Mesenchymal stem cell (in vitro differentiated cells and primary cell): ENCODE measurements at regions not wholly inside any gene's neighbourhood (a gene's known extent, or its start where the extent isn't known, plus 50 kb on each side); places are given as distances from the start of the nearest gene placed in this dataset.

ENCODE experiments used
- DNase-seq: peaks from one replicate; pipeline ENCODE4 v3.0.0-alpha.2; 2013
- H2AFZ ChIP-seq: one replicate; pipeline ENCODE4 v1.6.1; 2013; ENCODE audit warnings: low read depth, mild to moderate bottlenecking, control low read depth, inconsistent platforms, low read length, moderate library complexity
- H2AK5ac ChIP-seq: 2 replicates; pipeline ENCODE4 v1.6.1; 2013; ENCODE audit warnings: low read length, moderate library complexity, mild to moderate bottlenecking, inconsistent platforms; ENCODE audit not compliant: severe bottlenecking
- H2BK120ac ChIP-seq: one replicate; pipeline ENCODE4 v1.6.1; 2013; ENCODE audit warnings: low read depth, mild to moderate bottlenecking, inconsistent platforms, low read length, moderate library complexity
- H2BK12ac ChIP-seq, 2 experiments: one replicate each; pipeline ENCODE4 v1.6.1; 2013; ENCODE audit warnings: inconsistent platforms in 2 of 2, low read length in 2 of 2, mild to moderate bottlenecking in 2 of 2, moderate library complexity in 2 of 2, control low read depth in 1 of 2
- H2BK15ac ChIP-seq: one replicate; pipeline ENCODE4 v1.6.1; 2013; ENCODE audit warnings: mild to moderate bottlenecking, low read depth, inconsistent platforms; ENCODE audit not compliant: poor library complexity, severe bottlenecking
- H2BK5ac ChIP-seq: 2 replicates; pipeline ENCODE4 v1.6.1; 2013; ENCODE audit warnings: low read depth, mild to moderate bottlenecking, low read length, control low read depth, inconsistent platforms; ENCODE audit not compliant: poor library complexity, severe bottlenecking
- H3K14ac ChIP-seq, 2 experiments: one replicate each; pipeline ENCODE4 v1.6.1; 2013; ENCODE audit warnings: inconsistent platforms in 2 of 2, low read length in 2 of 2, control low read depth in 1 of 2, mild to moderate bottlenecking in 1 of 2, moderate library complexity in 1 of 2
- H3K18ac ChIP-seq, 2 experiments: one replicate each; pipeline ENCODE4 v1.6.1; 2013; ENCODE audit warnings: inconsistent platforms in 2 of 2, low read length in 2 of 2, control low read depth in 1 of 2, low read depth in 1 of 2, mild to moderate bottlenecking in 1 of 2
- H3K23ac ChIP-seq, 2 experiments: one replicate each; pipeline ENCODE4 v1.6.1; 2013; ENCODE audit warnings: inconsistent platforms in 2 of 2, low read length in 2 of 2, mild to moderate bottlenecking in 2 of 2, moderate library complexity in 2 of 2, control low read depth in 1 of 2
- H3K27ac ChIP-seq: 2 replicates; pipeline ENCODE4 v1.5.1; 2013; ENCODE audit warnings: mild to moderate bottlenecking, moderate library complexity, low read length, control low read depth, inconsistent platforms; ENCODE audit not compliant: poor library complexity, severe bottlenecking
- H3K27me3 ChIP-seq, 2 experiments: 2 replicates each; pipeline versions ENCODE4 v1.6.1 to v1.7.0; 2013; ENCODE audit warnings: low read length in 2 of 2, mild to moderate bottlenecking in 2 of 2, moderate library complexity in 2 of 2, control low read depth in 1 of 2, inconsistent platforms in 1 of 2; ENCODE audit not compliant: control insufficient read depth in 1 of 2, insufficient read depth in 1 of 2
- H3K36me3 ChIP-seq, 2 experiments: 2 replicates each; pipeline versions ENCODE4 v1.6.1 to v1.7.0; 2013; ENCODE audit warnings: low read length in 2 of 2, control low read depth in 1 of 2, inconsistent platforms in 1 of 2, low read depth in 1 of 2, mild to moderate bottlenecking in 1 of 2; ENCODE audit not compliant: insufficient read depth in 2 of 2, control insufficient read depth in 1 of 2
- H3K4ac ChIP-seq, 2 experiments: one replicate each; pipeline ENCODE4 v1.6.1; 2013; ENCODE audit warnings: inconsistent platforms in 2 of 2, low read length in 2 of 2, mild to moderate bottlenecking in 2 of 2, moderate library complexity in 2 of 2, control low read depth in 1 of 2, low read depth in 1 of 2
- H3K4me1 ChIP-seq: 2 replicates; pipeline ENCODE4 v1.6.1; 2013; ENCODE audit warnings: low read depth, low read length, control low read depth; ENCODE audit not compliant: control insufficient read depth, insufficient read depth
- H3K4me2 ChIP-seq: 2 replicates; pipeline ENCODE4 v1.6.1; 2013; ENCODE audit warnings: low read length, mild to moderate bottlenecking, inconsistent platforms; ENCODE audit not compliant: poor library complexity, severe bottlenecking
- H3K4me3 ChIP-seq, 2 experiments: 2 replicates each; pipeline versions ENCODE4 v1.5.1 to v1.7.0; 2013; ENCODE audit warnings: low read length in 2 of 2, mild to moderate bottlenecking in 2 of 2, control low read depth in 1 of 2, low read depth in 1 of 2; ENCODE audit not compliant: insufficient read depth in 1 of 2
- H3K79me1 ChIP-seq: replicated peaks from 2 replicates; pipeline ENCODE4 v1.6.1; 2013; ENCODE audit warnings: mild to moderate bottlenecking, control low read depth, low read length, inconsistent platforms; ENCODE audit not compliant: poor library complexity, severe bottlenecking
- H3K9ac ChIP-seq: 2 replicates; pipeline ENCODE4 v1.7.0; 2013; ENCODE audit warnings: mild to moderate bottlenecking, low read length, moderate library complexity
- H3K9me3 ChIP-seq: 2 replicates; pipeline ENCODE4 v1.7.0; 2013; ENCODE audit warnings: mild to moderate bottlenecking, low read length; ENCODE audit not compliant: control insufficient read depth
- H4K8ac ChIP-seq: one replicate; pipeline ENCODE4 v1.6.1; 2013; ENCODE audit warnings: inconsistent platforms, mild to moderate bottlenecking, low read length, moderate library complexity
- H4K91ac ChIP-seq: one replicate; pipeline ENCODE4 v1.6.1; 2013; ENCODE audit warnings: mild to moderate bottlenecking, low read length, inconsistent platforms
- WGBS: methylation state at CpG from one replicate; pipeline ENCODE4 v1.1.7; 2013; ENCODE audit warnings: mixed read lengths; 5-methylcytosine and 5-hydroxymethylcytosine counted together

DNA sequence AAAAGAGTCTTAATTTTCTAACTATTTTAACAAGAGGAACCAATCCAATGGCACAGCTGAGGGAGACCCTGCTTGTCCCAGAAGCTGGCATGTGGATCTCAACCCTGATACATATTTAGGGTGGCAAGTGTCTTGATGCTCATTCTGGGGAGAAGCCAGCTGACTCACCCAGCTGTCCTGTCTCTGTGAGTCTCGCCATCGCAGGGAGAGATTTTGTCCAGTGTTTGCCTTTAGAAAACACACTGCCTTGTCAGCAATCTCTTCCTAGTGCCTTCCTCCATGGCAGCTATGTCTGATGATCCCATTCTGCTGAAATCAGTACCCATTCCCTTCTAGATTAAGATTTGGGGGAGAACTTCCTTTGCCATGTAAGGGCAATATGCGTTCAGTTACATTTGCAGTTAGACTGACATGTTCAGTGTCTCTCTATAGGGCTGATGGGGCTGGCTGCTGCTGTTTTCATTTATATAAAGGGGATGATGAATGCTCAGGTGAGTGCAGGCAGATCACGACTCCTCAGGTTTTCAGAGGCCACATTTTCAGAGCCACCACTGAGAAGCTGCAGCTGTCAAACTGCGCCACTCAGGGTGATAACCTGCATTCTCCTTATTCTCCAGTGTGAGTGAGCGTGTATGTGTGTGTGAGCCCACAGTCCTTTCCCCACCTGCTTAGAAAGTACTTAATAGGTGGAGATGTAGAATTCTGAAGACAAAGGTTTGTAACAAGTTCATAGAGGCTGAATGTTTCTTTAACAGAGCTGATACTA is 217.0 kb downstream of the GAS1 start:
- Histone ChIP-seq H3K4ac (no peak overlapping the region), H3K27me3 (no peaks in the 10 kb centered on the region), H2BK12ac (no peak overlapping the region), H2BK15ac (no peak overlapping the region), H3K79me1 (no peaks in the 10 kb centered on the region), H3K4me3 (no peak overlapping the region), H2BK120ac (no peak overlapping the region), H3K4me2 (no peak overlapping the region), H3K14ac (no peak overlapping the region), H3K23ac (no peak overlapping the region), H3K18ac (no peak overlapping the region), H4K91ac (no peak overlapping the region), H2AFZ (no peak overlapping the region), H3K36me3 (no peaks in the 10 kb centered on the region), H4K8ac (no peak overlapping the region), H2AK5ac (no peak overlapping the region), H2BK5ac (no peak overlapping the region), H3K9me3 (no peaks in the 10 kb centered on the region), H3K4me1 (no peaks in the 10 kb centered on the region), H3K9ac (peak overlapping the region; percentile 16), H3K27ac (no peak overlapping the region)
- DNase-seq = no peak
- WGBS = 76% methylated on average over 6 of the region's 6 CpGs

DNA sequence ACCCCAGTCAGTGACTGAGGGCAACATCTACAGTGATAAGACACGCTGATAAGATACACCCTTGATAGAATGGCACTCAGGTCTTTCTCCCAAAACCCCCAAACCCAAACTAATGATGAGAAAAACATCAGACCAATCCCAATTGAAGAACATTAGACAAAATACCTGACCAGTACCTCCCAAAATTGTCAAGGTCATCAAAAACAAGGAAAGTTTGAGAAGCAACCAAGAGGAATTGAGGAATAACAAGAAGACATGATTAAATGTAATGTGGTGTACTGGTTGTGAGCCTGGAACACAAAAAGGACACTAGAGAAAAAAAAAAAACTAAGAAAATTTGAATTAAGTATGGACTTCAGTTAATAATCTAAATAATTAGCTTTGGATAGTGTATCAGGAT is 222.8 kb downstream of the GAS1 start:
- DNase-seq = no peak
- 86% methylated on average over 1 of the region's 1 CpG for WGBS
- no peak overlapping the region for H2AFZ ChIP-seq

DNA sequence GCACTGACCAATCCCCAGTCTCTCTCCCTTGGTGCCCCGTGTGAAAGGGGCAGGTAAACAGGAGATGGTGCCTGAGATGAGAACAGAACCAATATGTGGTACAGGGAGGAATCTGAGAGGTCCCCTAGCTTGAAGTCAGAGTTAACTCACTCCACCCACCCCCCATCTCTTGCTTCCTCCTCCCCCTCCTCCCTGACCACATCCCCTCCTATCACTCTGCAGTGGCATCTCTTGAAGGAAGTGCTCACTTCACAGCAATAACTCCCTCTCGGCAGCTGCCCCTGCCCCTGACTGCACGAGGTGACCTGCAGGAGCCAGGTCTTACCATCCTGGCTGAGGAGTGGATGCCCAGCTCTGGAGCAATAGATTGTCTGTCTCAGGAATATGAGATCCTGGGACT is 224.0 kb downstream of the GAS1 start:
- Histone ChIP-seq H2AFZ (peak overlapping the region; percentile 30), H3K36me3 (no peaks in the 10 kb centered on the region), H4K8ac (peak overlapping the region; percentile 68), H3K9me3 (no peaks in the 10 kb centered on the region), H3K27ac (no peak overlapping the region), H3K79me1 (no peaks in the 10 kb centered on the region), H2AK5ac (no peak overlapping the region), H3K14ac (no peak overlapping the region), H2BK5ac (no peak overlapping the region), H2BK12ac (no peak overlapping the region), H3K23ac (no peak overlapping the region), H3K27me3 (no peaks in the 10 kb centered on the region), H2BK15ac (no peak overlapping the region), H2BK120ac (no peak overlapping the region), H3K4me2 (no peak overlapping the region), H3K4ac (no peak overlapping the region), H3K9ac (peak overlapping the region; percentile 89), H3K18ac (no peak overlapping the region), H3K4me3 (peak overlapping the region in 1 of 2 experiments; percentile 39), H3K4me1 (peaks cover 10% of the 10 kb centered on the region), H4K91ac (no peak overlapping the region)
- WGBS = 41% methylated on average over 3 of the region's 3 CpGs
- DNase-seq = no peak

More for the DNA sequence above, 222.8 kb downstream of the GAS1 start:
- H2AK5ac ChIP-seq = no peak overlapping the region
- peaks cover 10% of the 10 kb centered on the region for H3K4me1 ChIP-seq
- H3K4ac ChIP-seq = no peak overlapping the region
- no peaks in the 10 kb centered on the region for H3K79me1 ChIP-seq
- H2BK15ac ChIP-seq = no peak overlapping the region
- no peak overlapping the region for H3K4me3 ChIP-seq
- no peak overlapping the region for H2BK5ac ChIP-seq
- H3K4me2 ChIP-seq = no peak overlapping the region
- no peak overlapping the region for H3K9ac ChIP-seq
- no peak overlapping the region for H3K14ac ChIP-seq
- no peaks in the 10 kb centered on the region for H3K9me3 ChIP-seq
- no peak overlapping the region for H3K27ac ChIP-seq
- no peak overlapping the region for H4K8ac ChIP-seq
- no peak overlapping the region for H3K23ac ChIP-seq
- no peak overlapping the region for H4K91ac ChIP-seq
- no peaks in the 10 kb centered on the region for H3K36me3 ChIP-seq
- H2BK12ac ChIP-seq = no peak overlapping the region
- no peaks in the 10 kb centered on the region for H3K27me3 ChIP-seq
- no peak overlapping the region for H3K18ac ChIP-seq
- H2BK120ac ChIP-seq = no peak overlapping the region

DNA sequence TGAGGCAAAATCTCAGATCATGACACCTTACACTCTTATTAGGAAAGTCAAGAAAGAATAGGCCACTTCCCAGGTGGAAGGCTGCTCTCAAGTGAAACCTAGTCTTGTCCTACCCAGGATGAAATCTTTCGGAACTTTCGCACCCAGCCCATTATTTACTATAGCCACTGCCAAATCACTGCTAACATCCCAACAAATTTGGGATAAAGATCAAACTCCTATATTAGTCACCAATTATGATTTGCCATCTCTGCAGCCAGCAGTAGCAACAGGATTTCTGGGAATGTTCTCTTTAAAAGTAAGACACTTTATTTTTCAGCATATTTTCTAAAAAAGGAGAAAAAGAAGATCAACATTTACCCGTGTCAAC is 224.6 kb downstream of the GAS1 start:
- Histone ChIP-seq H3K27ac (no peak overlapping the region), H2BK12ac (no peak overlapping the region), H3K9me3 (no peaks in the 10 kb centered on the region), H3K4me3 (peak overlapping the region in 1 of 2 experiments; percentile 60), H3K4me2 (no peak overlapping the region), H2AFZ (no peak overlapping the region), H2BK15ac (no peak overlapping the region), H3K23ac (no peak overlapping the region), H3K18ac (no peak overlapping the region), H4K91ac (no peak overlapping the region), H2BK5ac (no peak overlapping the region), H3K9ac (peak overlapping the region; percentile 89), H2AK5ac (no peak overlapping the region), H4K8ac (no peak overlapping the region), H3K79me1 (no peaks in the 10 kb centered on the region), H3K4ac (no peak overlapping the region), H3K4me1 (peaks cover 10% of the 10 kb centered on the region), H3K36me3 (no peaks in the 10 kb centered on the region), H3K14ac (no peak overlapping the region), H3K27me3 (no peaks in the 10 kb centered on the region), H2BK120ac (no peak overlapping the region)
- 98% methylated on average over 2 of the region's 3 CpGs for WGBS
- DNase-seq = no peak
